ENCODE measurements at regions not wholly inside any gene's neighbourhood (a gene's known extent, or its start where the extent isn't known, plus 50 kb on each side); places are given as distances from the start of the nearest gene placed in this dataset.

GRCh38 chr1:4262665-4263064 is 362.6 kb upstream of the C1orf174 start:
- H3K4me2 ChIP-seq (ENCODE audit: low read depth, low read length) = no peak overlapping the region
- no peaks in the 10 kb centered on the region for H3K4me1 ChIP-seq (ENCODE audit: control insufficient read depth, insufficient read depth, low read length)
- H3K79me1 ChIP-seq (ENCODE audit: low read depth in 1 of 2, low read length in 2 of 2) = no peaks in the 10 kb centered on the region
- ATAC-seq (ENCODE audit: low read depth) (no peak), DNase-seq (no peak)
- no CpG with 5 or more reads among the region's 2 CpGs for WGBS, 2 experiments (ENCODE audit: extremely low coverage in 2 of 2, insufficient read length in 1 of 2)
- BruUV-seq (replicated peaks) = no TSS peak
- H3K36me3 ChIP-seq (ENCODE audit: control insufficient read depth, insufficient read depth, low read length) = no peaks in the 10 kb centered on the region
- H3K27me3 ChIP-seq (ENCODE audit: control insufficient read depth, insufficient read depth, low read length) = no peaks in the 10 kb centered on the region
- no peak overlapping the region for H2BK15ac ChIP-seq (ENCODE audit: low read depth, low read length)
- H3K4ac ChIP-seq (ENCODE audit: low read depth, low read length) = no peak overlapping the region
- ChIA-PET POLR2A (ENCODE audit: unreplicated experiment) (no interaction called here), CTCF (no interaction called here)
- H3K27ac ChIP-seq (ENCODE audit: insufficient read depth, low read length) = no peak overlapping the region
- no peak overlapping the region for H2AFZ ChIP-seq (replicated peaks; ENCODE audit: low read length, poor library complexity)
- dilution Hi-C loops (cut with HindIII; ENCODE audit: low sequenced_read_pairs, unreplicated experiment) (no loop called here), intact Hi-C loops (cut with micrococcal nuclease) (no loop called here), in situ Hi-C loops (cut with MboI; ENCODE audit: low sequenced_read_pairs) (no loop called here)
- H4K8ac ChIP-seq (ENCODE audit: low read depth in 2 of 2, low read length in 2 of 2) = no peak overlapping the region
- TF ChIP-seq ELK1 (IDR thresholded peaks at IDR 0.05; ENCODE audit: borderline replicate concordance, low read depth, low read length) (no peak), POLR2A (IDR thresholded peaks at IDR 0.05; ENCODE audit: low read depth, low read length) (no peak), CHD1 (IDR thresholded peaks at IDR 0.05; ENCODE audit: low read depth, low read length) (no peak), MAFK (IDR thresholded peaks at IDR 0.05; ENCODE audit: low read depth, low read length) (no peak), SMC3 (IDR thresholded peaks at IDR 0.05; ENCODE audit: low read depth, low read length) (no peak)
- H3K18ac ChIP-seq (ENCODE audit: low read depth, low read length) = no peak overlapping the region
- no peaks in the 10 kb centered on the region for H4K20me1 ChIP-seq (ENCODE audit: insufficient read depth, low read length)
- H4K5ac ChIP-seq (ENCODE audit: low read depth, low read length) = no peak overlapping the region
- H2BK20ac ChIP-seq (ENCODE audit: low read depth, low read length) = no peak overlapping the region
- H2AK5ac ChIP-seq (ENCODE audit: low read depth, low read length) = no peak overlapping the region
- no peak overlapping the region for H2BK120ac ChIP-seq (ENCODE audit: low read depth, low read length)
- no peak overlapping the region for H2AK9ac ChIP-seq (replicated peaks; ENCODE audit: low read depth, low read length, poor library complexity)
- H3K56ac ChIP-seq (ENCODE audit: extremely low read depth, insufficient read depth, low read length) = no peak overlapping the region
- H3K9ac ChIP-seq (ENCODE audit: low read depth, low read length) = no peak overlapping the region
- H3K9me3 ChIP-seq (ENCODE audit: control insufficient read depth, insufficient read depth, low read length) = peaks cover 22% of the 10 kb centered on the region
- no peak overlapping the region for H4K91ac ChIP-seq (ENCODE audit: insufficient read depth, low read depth, low read length)
- H3K4me3 ChIP-seq (ENCODE audit: insufficient read depth, low read depth, low read length) = no peak overlapping the region
- no peak overlapping the region for H3K23ac ChIP-seq (ENCODE audit: low read depth, low read length)
- H3K14ac ChIP-seq (replicated peaks; ENCODE audit: low read depth, low read length) = no peak overlapping the region
- no peak overlapping the region for H2BK5ac ChIP-seq (ENCODE audit: low read depth, low read length, poor library complexity, severe bottlenecking)
- no peaks in the 10 kb centered on the region for H3K9me1 ChIP-seq (ENCODE audit: insufficient read depth, low read length)
